HG03521 (cell line): ENCODE measurements at regions not wholly inside any gene's neighbourhood (a gene's known extent, or its start where the extent isn't known, plus 50 kb on each side); places are given as distances from the start of the nearest gene placed in this dataset.
"Not testable (repeated sequence)": the region's sequence is repeated elsewhere in the genome, so short reads cannot be mapped to it uniquely, and the experiment has no call there.

Experiments
- ATAC-seq: cut with Tn5 transposase; IDR thresholded peaks from one replicate; pipeline ENCODE4 v1.9.1; 2021; ENCODE audit warnings: mild to moderate bottlenecking, moderate library complexity; ENCODE audit not compliant: unreplicated experiment

DNA sequence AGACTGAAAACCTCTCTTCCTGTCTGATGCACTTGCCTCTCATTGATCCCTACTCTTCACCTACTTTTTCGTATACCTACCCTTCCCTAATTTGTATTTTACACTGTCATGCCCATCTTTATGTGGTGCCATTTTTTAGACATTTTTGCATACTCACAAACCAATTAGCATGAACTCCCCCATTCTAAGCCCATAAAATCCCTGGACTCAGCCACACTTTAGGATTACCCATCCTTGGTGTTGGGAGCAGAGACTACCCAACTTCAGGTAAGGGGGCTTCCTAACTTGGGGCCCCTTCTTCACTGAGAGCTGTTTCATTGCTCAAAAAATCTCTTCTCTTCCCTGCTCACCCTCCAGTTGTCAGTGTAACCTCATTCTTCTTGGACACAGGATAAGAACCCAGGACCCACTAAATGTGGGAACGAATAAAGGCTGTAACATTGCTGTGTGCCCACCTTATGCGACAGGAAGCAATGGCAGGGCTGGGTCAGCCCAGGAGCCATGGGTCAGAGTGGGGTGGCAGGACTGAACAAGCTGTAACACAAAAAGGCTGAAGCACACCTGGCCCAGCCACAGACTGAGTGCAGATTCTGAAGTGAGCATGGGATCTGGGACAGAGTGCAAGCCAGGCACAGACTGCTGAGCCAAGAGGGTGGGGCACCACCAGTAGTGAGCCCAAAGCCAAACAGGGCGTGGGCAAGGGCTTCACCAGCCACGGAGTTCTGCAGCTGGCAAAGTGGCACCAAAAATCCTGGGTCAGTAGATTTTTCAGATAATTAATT is 789.1 kb upstream of the HS3ST5 start:
- ATAC-seq: no peak

- not testable (repeated sequence) for ATAC-seq
Observed at GRCh38 chr6:115121513-115121912, 778.7 kb upstream of the HS3ST5 start.

DNA sequence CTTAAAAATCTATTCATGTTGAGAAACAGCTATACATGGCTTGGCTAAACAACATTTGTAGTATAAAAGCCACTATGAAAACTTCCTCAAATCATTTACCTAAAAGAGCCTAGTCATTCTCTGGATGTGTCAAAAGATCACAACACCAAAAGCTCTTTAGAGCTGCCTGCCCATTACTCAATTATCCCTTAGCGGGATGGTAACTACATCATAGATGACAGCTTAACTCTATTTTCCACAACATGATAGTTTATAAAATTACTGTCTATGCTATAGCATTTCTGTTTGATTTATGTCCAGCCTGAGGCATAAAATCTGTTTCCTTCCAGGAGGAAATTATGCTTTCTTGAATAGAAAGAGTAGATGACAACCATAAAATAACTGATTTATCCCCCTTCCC is 777.6 kb upstream of the HS3ST5 start:
- no peak for ATAC-seq

DNA sequence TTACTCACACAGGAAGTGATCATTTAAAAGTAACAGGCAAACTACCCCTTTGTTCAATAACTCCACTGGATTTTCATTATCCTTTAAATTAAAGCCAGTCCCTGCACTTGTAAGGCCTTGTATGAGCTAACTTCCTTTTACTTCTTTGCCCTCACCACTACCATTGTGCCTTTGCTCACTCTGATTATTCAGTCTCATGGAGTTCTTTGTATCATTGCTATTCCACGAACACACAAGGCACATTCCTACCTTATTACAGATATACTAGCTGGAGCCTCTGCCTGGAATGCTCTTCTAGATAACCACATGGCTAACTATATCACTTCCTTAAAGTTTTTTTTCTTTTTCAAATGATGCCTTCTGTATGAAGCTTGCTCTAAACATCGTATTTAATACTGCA is 748.6 kb upstream of the HS3ST5 start:
- ATAC-seq: no peak

DNA sequence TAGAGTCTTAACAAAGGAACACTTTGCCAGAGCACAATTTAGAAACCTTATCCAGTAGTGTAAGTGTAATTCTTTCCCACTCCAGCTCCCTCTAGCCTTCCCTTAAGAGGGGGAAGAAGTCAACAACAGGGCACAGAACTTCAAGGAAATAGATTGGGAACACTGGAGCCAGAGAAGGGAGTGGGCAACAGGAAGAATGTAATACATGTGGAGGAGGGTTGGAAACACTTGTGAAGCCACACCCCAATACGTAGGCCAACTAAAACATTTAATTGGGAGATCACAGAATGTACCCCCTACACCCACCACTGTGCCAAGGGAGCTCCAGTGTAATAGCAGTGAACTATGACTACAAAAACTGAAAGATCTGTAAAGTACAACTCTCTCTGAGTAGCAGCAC is 735.7 kb upstream of the HS3ST5 start:
- ATAC-seq: no peak

DNA sequence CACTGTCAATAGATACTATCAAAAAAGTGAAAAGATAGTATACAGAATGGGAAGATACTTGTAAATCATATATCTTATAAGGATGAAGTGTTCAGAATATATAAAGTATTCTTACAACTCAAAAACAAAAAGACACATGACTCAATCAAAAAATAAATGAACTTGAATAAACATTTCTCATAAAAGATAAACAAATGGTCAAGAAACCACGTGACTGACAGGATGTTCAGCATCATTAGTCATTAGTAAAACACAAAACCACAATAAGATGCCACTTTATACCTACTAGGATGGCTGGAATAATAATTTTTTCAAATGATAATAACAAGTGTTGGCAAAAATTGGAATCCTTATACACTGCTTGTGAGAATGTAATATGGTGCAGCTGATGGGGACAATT is 729.1 kb upstream of the HS3ST5 start:
- no peak for ATAC-seq

DNA sequence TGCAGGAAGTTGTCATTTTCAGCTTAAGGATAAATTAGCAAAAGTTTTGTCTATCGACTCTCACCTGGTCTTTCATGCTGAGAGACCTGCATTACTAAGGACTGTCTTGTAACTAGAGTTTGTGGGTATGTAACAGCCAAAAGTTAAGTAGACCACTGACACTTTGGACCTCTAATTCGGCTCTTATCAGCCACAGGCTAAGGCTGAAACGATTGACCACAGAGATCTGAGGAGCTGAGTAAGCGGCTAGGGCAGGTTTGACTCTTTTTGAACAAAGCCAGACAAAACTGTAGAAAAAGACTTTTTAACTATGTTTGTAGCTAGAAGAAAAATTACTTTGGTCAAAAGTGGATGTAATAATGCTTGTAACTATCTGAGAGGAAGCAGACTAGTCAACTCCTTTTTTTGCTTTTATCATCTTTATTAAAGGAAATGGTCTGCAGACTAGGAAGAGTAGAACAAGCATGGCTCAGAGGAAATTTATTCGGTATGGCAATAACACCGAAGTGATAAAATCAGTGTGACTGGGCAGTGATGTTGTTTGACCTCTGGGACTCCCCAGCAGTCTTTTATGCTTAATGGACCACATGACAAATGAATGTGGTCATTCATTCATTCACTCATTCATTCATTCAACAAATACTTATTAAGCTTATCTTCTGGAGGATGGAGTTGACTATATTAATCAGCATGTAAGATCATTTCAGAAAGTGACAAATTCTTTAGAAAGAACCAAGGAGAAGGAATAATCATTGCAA is 725.0 kb upstream of the HS3ST5 start:
- no peak for ATAC-seq

GRCh38 chr6:115064680-115065079 is 721.9 kb upstream of the HS3ST5 start:
- ATAC-seq: no peak

GRCh38 chr6:115060581-115060980 is 717.8 kb upstream of the HS3ST5 start:
- no peak for ATAC-seq

DNA sequence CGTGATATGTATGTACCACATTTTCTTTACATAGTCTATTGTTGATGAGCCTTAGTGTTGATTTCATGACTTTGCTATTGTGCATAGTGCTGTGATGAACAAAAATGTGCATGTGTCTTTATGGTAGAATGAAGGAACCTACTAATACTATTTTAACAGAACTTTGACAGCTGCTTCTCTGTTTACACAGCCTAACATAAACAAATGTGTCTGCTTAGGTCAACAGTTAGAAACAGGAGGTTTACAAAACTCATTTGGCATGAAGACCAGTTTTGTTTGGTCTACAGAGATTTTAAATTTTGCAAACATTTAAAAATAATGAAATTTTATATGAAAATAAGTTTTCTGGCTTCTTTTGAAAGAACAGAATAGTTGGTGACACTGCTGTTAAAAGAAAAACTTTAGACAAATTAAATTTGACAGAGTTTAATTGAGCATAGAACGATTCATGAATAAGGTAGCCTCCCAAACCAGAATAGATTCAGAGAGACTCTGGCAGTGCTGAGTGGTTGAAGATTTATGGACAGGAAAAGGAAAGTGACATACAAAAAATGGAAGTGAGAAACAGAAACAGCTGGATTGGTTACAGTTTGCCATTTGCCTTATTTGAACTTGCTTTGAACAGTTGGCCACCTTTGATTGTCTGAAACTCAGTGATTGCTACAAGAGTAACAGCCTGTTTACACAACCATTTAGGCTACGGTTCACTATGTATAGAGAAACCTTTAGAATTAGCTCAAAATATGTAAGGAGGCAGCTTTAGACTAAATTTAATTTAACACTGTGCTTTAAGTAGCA is 715.8 kb upstream of the HS3ST5 start:
- ATAC-seq: no peak

DNA sequence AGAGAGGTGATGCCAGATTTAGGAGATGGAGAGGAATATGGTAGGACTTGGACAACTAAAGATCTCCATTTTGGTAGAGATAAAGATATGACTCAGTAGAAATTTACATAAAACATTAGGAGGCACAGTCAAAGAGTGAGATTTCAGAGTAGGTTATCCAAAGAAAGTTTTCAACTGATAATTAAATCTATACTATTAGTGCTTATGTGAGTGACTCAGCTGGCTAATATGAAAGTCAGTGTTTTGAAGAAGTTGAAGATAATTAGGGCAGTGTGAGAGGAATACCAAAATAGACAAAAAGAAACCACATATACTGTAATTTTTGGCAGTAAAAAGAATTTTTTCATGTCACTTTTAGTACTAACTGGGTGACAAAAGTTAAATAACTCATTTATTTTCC is 712.8 kb upstream of the HS3ST5 start:
- ATAC-seq: no peak

DNA sequence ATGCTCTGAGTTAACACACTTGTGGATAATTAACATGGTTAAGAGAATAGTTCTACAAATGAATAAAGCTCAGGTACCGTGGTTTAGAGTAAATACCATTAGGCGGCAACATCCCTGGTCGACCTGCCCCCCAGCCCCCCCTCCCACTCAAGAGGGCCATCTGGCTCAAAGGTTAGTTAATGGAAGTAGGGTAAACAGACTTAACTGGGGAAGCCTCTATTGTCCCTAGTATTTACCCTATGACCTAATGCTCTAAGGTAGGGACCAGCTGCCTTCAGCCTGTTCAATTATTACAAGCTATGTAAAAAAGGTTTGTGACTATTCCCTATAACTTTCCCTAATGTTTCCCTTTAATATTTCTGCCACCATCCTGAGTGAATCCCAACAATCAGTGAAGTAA is 711.4 kb upstream of the HS3ST5 start:
- ATAC-seq: not testable (repeated sequence)

- no peak for ATAC-seq
Observed at GRCh38 chr6:115053169-115053860, 710.5 kb upstream of the HS3ST5 start.

DNA sequence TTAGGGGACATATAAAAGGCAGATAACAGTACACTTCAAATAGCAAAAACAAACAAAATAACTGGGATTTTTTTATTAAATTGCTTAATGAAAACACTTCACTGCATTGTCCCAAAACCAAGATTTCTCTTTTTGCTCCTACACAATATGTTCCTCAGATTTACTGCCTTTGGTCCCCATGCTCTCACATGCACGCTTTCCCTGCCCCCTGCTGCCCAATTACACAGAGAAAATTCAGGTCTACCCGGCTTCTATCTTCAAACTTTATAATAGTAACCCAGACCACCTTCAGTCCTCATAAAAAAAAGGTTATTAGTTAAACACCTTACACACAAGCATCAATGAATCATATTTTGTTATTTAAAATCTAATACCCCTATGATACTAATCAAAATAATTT is 673.8 kb upstream of the HS3ST5 start:
- ATAC-seq: no peak

DNA sequence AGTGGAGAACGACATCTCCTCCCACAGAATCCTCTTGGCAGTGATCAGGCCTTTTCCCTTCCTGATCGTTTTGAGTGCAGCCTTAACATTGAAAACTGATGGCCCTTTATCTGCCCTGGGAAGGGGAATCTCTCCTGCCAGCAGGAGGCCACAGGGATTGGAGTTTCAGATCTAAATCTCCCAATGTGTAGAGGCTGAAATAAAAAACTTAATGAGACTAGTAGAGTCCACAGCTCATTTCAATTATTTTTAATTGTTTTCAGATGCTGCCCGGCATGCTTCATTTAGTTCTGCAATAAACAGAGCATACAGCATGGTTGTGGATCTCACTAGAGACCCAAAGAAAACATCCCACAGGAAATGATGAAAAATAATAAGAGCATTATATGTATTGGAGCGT is 662.2 kb upstream of the HS3ST5 start:
- ATAC-seq: no peak

- ATAC-seq: no peak
Observed at GRCh38 chr6:115004204-115004603, 661.4 kb upstream of the HS3ST5 start.

- ATAC-seq: no peak
Observed at GRCh38 chr6:115001731-115002350, 659.0 kb upstream of the HS3ST5 start.

DNA sequence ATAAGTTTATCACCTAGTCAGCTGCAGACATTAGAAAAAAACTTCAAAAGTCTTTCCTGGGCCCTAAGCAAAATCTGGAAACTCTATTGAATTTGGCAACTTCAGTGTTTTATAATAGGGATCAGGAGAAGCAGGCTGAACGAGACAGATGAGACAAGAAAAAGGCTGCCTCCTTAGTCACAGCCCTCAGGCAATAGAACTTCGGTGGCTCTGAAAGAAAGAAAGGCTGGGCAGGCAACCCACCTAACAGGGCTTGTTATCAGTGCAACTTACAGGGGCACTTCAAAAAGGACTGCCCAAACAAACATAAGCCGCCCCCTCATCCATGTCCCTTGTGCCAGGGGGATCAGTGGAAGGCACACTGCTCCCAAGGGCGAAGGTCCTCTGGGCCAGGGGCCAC is 657.9 kb upstream of the HS3ST5 start:
- no peak for ATAC-seq

DNA sequence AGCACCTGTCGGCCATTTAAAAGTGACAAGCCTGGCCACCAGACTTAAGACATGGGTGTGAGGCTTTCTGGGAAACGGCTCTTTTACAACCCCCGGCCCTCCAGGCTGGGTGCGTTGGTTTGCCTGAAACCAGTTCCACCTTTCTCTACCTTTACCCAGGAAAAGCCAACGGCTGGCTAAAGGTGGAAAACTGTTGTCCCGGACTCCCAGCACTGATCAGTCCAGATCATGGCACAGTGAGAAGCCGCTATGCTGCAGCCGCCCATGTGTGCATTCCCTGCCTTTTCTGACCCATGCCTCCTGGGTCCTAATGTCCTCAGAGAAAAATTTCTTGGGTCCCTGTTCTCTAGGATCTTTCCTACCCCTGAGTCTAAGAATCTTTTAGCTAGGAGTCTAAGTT is 655.7 kb upstream of the HS3ST5 start:
- peak; percentile 7 for ATAC-seq

DNA sequence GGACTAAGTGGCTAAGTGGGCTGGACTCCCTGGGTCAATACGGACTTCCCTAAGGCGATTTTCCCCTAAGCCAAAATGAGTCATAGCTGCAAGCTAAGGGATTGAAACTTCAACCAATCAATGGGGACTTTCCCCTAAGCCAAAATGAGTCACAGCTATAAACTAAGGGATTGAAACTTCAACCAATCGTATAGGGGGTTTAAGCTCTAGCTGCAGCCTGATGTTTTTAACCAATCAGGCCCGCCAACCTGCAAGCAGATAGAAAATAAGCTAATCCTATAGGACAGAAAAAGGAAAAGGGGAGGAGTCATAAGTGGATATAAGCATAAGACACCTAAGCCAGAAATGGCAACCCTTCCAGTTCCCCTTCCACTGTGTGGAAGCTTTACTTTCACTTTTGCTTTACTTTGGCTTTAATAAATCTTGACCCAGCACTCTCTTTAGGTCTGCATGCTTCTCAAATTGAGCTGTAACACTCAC is 655.0 kb upstream of the HS3ST5 start:
- ATAC-seq: peak; percentile 67
